ENCODE measurements at regions not wholly inside any gene's neighbourhood (a gene's known extent, or its start where the extent isn't known, plus 50 kb on each side); places are given as distances from the start of the nearest gene placed in this dataset.

DNA sequence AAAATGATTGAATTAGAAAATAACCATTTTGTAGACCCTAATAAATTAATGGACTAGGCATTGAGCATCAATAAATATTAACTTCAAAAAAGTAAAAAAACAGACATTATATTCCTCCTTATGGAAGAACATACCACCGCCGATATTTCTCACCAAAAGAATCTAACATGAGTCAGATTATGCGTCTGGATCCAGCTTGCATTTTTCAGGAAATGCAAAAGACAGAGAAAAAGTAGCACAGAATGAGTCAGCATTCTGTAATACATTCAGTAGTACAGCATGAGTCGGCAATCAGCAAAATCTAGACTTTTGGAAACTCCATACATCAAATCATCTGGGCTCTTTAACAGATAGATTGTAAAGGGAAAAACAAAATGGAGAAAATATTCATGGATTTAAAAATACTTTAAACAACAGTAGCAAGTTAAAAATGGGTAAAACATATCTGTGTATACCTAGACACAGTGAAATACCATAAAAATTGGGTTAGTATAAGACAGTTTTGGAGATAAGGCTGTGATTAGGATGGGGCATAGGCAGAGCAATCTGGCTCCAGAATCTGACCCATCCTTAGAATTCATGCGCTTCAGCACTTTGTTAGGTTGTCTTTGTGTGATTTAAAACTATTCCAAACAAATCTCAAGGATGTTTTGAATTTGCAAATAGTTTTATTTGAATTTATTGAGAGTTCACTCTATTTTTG lies 633.0 kb upstream of the FAM241A start:
- DNase-seq: no peak

GRCh38 chr4:111519683-111520082 lies 625.6 kb upstream of the FAM241A start:
- no peak for DNase-seq

- no peak for DNase-seq
Measured at GRCh38 chr4:111530446-111530845, 614.8 kb upstream of the FAM241A start.

DNA sequence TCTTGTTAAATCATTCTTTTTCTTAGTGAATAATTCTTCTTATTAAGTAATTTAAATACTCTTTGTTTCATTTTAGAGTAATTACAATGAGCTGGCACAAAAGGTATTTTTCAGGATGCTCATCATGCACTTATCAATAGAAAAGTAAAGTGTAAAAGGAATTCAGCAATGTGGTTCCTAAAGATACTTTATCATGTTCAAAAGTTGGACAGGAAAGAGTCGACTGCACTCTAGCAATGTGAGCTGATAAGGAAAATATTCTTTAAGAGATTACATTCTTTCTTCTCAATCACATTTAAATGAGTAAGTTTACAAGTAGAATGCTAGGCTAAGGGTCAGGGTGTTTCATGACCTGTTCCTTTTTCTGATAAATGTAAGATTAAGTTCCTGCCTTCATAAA lies 609.5 kb upstream of the FAM241A start:
- no peak for DNase-seq

GRCh38 chr4:111537165-111537564 lies 608.1 kb upstream of the FAM241A start:
- no peak for DNase-seq

GRCh38 chr4:111537871-111538270 lies 607.4 kb upstream of the FAM241A start:
- DNase-seq: no peak

DNA sequence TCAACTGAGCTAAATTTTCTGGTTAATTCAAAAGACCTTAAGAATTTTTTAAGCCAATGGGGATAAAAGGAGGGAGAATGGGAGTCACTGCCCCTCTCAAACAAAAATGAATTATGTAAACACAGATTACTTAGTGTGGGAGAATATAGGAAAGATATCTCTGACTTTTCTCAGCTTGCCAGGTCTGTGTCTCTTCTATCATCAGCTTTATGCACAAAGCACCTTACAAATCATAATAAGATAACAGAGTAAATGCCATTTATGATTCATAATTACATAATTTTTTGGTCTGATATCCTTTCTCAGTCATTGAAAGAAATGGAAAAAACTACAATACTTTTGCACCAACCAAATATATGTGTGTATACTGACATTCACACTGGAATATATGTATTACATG lies 604.6 kb upstream of the FAM241A start:
- no peak for DNase-seq

DNA sequence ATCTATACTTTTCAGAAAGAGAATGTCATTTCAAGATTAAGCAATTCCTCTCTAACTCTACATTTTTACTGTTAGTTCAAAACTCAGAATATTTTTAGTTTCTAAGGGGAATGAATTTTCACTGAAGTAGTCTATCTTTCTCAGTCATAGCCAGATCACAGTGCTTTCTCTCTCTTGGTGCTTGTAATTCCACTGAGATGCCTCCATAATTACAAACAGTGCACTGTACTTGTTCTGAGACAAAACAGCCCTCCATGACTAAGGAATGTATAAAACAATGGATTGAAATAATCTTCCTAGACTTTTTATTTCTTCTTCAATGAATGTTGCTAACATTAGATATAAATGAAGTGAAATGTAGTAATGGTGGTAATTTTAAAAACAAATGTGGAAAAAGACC lies 603.2 kb upstream of the FAM241A start:
- no peak for DNase-seq

DNA sequence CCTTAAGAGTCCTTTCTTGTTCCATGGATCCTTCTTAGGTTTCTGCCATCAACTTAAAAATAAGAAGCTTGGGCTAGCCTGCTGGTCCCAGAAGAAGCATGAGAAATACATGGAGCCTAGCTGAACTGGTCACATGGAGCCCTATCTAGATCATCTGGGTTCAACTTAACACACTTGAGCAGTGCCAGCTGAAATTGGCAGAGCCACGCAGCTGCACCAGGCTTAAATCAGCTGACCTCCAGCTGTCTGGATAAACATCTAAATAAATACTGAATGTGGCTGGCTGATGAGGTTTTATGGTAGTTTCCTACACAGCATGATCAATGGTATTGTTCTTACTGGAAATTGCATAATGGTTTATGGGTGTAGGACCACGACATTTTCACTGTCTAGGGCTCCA lies 598.4 kb upstream of the FAM241A start:
- peak; percentile 67 for DNase-seq

- no peak for DNase-seq
Measured at GRCh38 chr4:111556141-111556781, 589.0 kb upstream of the FAM241A start.

DNA sequence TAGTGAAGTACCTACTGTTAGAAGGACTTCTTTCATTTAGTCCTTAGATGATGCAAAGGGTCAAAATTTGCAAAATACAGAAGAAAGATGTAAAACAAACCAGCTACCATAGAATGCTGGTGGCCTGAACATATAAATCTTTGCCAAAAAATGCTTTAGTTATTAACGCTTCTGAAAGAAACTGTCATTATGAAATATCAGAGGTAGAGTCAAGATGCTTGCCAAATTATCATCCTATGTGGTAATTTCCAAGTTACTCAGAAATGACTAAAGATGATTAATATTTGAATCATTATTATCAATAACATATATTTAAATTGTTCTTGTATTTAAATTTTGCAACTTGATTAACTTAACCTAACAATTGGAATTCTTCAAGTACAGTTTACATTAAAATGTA lies 588.4 kb upstream of the FAM241A start:
- no peak for DNase-seq

DNA sequence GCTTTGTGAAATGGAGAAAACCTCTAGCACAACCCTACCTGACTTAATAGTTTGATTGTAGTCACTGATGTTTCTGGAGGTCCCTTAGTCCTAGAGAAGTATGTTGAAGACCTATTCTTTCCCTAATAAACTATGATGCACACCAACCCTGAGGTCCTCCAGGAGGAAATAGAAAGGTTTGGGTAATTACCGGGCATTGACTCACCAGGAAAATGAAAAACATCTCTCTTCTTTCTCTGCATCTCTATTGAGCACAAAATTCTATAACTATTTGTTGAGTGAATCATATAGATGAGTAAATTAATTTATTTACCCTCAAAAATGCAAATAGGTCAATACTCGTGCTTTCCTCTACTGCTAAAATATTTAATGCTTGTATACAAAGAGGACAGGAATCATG lies 582.4 kb upstream of the FAM241A start:
- DNase-seq: no peak

GRCh38 chr4:111572470-111572869 lies 572.8 kb upstream of the FAM241A start:
- DNase-seq: no peak

GRCh38 chr4:111573386-111573785 lies 571.9 kb upstream of the FAM241A start:
- DNase-seq: no peak

DNA sequence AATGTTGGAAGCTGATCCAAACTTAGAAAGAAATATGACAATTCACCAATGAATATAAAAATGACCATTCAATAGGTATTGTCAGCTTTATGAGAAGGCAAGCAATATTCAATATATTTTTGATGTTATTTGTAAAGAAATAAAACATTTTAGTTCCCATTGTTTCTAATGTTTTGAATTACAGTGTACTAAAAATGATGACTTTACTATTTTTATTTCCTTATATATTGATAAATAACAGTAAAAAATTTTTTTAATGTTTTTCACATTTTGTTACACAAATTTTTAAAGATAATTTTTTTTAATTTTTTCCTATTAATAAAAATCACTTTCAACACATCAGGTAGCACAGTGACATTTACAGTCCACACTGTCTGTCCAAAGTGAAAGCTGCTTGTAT lies 565.5 kb upstream of the FAM241A start:
- DNase-seq: no peak

DNA sequence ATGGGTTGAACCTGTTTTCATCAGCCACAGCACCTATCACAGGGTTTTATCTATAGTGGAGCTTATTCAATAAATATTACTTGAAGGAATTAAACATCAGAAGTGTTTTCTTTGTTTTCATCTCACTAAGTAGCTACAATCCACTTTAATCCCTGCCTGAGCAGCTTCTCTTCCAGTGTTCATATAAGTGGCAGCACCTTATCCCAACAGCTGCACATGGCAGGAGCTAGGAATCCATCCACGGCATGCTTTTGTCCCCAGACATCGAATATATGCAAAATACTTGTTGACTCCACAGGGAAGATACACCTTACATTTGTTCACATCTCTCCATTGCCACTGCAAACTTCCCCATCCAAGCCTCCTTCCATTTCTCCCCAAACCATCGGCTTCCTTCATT lies 549.8 kb upstream of the FAM241A start:
- no peak for DNase-seq

DNA sequence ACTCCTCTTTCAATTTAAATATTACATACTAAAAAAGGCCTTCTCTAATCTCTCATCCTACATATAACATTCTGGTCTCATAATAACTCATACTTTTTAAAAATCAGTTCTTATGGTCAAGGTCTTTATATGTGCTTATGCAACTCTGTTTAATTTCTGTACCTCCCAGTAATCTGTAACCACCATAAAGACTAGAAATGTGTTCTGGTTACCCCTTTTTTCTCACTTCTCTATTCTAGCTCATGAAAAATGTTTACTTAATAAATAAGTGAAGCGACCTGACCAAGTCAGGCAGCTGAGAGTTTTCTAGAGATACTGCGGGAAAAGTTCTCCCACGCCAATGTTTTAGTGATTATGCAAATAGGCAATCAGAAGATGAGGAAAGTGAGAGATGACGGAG lies 548.8 kb upstream of the FAM241A start:
- no peak for DNase-seq

- no peak for DNase-seq
Measured at GRCh38 chr4:111601671-111602070, 543.6 kb upstream of the FAM241A start.

DNA sequence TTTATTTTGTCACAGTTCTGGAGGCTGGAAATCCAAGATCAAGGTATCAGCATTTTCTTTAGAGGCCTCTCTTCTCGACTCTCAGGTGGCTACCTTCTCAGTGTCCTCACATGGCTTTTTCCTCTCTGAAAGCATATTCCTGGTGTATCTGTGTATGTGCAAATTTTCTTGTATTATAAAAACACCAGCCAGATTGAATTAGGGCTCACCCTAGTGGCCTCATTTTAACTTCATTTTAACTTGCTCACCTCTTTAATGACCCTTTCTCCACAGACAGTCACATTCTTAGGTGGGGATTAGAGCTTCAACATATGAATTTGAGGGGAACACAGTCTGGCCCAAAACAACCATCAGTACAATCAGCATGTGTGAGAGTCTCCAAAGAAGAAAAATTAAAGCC lies 542.4 kb upstream of the FAM241A start:
- DNase-seq: no peak

- DNase-seq: no peak
Measured at GRCh38 chr4:111605111-111605510, 540.1 kb upstream of the FAM241A start.

DNA sequence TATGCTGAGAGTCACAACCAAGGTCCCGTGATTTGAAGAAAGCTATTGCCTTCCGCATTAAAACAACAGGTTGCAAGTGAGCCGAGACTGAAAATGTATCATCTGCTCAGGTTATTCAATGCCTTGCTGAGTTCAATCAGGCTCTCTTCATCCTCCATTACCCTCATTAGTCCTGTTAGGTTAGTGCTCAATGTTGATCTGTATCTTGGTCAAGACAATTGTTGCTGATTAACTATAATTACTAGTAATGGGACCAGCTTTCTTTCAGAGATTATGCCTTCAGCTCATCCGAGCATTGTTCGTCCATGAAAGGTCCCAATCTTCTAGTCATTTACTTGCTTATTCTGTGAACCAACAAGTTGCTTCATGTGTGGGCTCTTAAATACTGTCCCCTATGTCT lies 534.6 kb upstream of the FAM241A start:
- peak; percentile 87 for DNase-seq

- DNase-seq: no peak
Measured at GRCh38 chr4:111618908-111619307, 526.3 kb upstream of the FAM241A start.

DNA sequence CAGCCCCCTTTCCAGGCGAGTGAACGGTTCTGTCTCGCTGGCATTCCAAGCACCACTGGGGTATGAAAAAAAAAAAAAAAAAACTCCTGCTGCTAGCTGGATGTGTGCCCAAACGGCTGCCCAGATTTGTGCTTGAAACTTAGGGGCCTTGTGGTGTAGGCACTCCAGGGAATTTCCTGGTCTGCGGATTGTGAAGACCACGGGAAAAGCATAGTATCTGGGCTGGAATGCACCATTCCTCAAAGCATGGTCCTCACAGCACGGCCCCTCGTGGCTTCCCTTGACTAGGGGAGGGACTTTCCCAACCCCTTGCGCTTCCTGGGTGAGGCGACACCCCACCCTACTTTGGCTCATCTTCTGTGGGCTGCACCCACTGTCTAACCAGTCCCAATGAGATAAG lies 516.8 kb upstream of the FAM241A start:
- no peak for DNase-seq

GRCh38 chr4:111630705-111631104 lies 514.5 kb upstream of the FAM241A start:
- peak; percentile 72 for DNase-seq

Measured in COR-L47 (cell line).